K562 (cell line): ENCODE measurements at regions not wholly inside any gene's neighbourhood (a gene's known extent, or its start where the extent isn't known, plus 50 kb on each side); places are given as distances from the start of the nearest gene placed in this dataset.

Experiments
- BHLHE40 ChIP-seq: IDR thresholded peaks from 2 replicates; pipeline ENCODE4 v1.6.1; 2011; ENCODE audit warnings: low read length, improper control_type of control experiment
- CTCF ChIP-seq, 3 experiments: IDR thresholded peaks in 2 of 3; conservative IDR thresholded peaks in 1 of 3; 2 replicates each; pipeline ENCODE4 v1.5.1; 2011 to 2012; ENCODE audit warnings: low read length in 3 of 3, mild to moderate bottlenecking in 3 of 3, control low read depth in 2 of 3, improper control_type of control experiment in 1 of 3, inconsistent platforms in 1 of 3, low read depth in 1 of 3, mixed read lengths in 1 of 3, moderate library complexity in 1 of 3; ENCODE audit not compliant: insufficient read depth in 2 of 3
- IRF1 ChIP-seq: sonication (generic); formaldehyde crosslinking; IDR thresholded peaks from 2 replicates; pipeline ENCODE4 v1.8.0; 2022; ENCODE audit warnings: missing genetic modification reagents, mild to moderate bottlenecking, borderline replicate concordance

GRCh38 chr10:83427101-83427500 lies 712.2 kb upstream of the GHITM start:
- no peak for TF ChIP-seq IRF1
- no peak for TF ChIP-seq BHLHE40
- TF ChIP-seq CTCF (IDR thresholded peaks at IDR 0.05 in 2 of 3, conservative IDR thresholded peaks at IDR 0.05 in 1 of 3; ENCODE audit: insufficient read depth in 2 of 3, low read depth in 1 of 3, low read length in 3 of 3): no peak
